ENCODE measurements at regions not wholly inside any gene's neighbourhood (a gene's known extent, or its start where the extent isn't known, plus 50 kb on each side); places are given as distances from the start of the nearest gene placed in this dataset.

DNA sequence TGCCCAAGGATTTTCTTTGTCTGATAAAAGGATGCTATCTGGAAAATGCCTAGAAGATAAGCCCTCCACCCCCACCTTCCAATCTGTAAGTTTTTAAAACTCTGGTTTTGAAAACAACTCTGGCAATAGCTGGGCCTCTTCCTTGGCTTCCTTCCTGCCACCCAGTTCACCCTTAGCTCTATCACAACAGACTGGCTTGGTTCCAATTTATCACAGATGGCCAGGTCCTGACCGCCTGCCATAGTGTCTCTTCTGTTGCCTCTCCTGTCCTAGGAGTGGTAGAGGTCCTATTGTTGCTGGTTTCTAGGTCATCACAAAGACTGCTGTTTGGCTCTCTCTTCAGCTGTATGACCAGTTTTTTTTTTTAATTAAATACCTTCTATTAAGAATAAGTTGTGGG, 1727.9 kb upstream of the SLC39A10 start:
- TF ChIP-seq, protein P1, sequence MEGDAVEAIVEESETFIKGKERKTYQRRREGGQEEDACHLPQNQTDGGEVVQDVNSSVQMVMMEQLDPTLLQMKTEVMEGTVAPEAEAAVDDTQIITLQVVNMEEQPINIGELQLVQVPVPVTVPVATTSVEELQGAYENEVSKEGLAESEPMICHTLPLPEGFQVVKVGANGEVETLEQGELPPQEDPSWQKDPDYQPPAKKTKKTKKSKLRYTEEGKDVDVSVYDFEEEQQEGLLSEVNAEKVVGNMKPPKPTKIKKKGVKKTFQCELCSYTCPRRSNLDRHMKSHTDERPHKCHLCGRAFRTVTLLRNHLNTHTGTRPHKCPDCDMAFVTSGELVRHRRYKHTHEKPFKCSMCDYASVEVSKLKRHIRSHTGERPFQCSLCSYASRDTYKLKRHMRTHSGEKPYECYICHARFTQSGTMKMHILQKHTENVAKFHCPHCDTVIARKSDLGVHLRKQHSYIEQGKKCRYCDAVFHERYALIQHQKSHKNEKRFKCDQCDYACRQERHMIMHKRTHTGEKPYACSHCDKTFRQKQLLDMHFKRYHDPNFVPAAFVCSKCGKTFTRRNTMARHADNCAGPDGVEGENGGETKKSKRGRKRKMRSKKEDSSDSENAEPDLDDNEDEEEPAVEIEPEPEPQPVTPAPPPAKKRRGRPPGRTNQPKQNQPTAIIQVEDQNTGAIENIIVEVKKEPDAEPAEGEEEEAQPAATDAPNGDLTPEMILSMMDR (IDR thresholded peaks at IDR 0.05; ENCODE audit: low read depth, low read length) = no peak
- TF ChIP-seq EZH2phosphoT487 (IDR thresholded peaks at IDR 0.05; ENCODE audit: low read depth) = no peak
